HepG2 (cell line): ENCODE measurements at regions not wholly inside any gene's neighbourhood (a gene's known extent, or its start where the extent isn't known, plus 50 kb on each side); places are given as distances from the start of the nearest gene placed in this dataset.

Source experiments
- ATAC-seq: fragments of 200-7000 bp; cut with Tn5 transposase; 3 replicates; pipeline ENCODE4 v1.9.1; 2020; ENCODE audit warnings: mild to moderate bottlenecking, moderate library complexity
- BruUV-seq: library from RNA; stranded (reverse); fragments of 400-500 nt; replicated peaks from 2 replicates; lab custom pipeline; 2021; lab: Mats Ljungman, UMichigan
- CTCF ChIA-PET: fragments of 300-600 bp; formaldehyde crosslinking; extraction: SDS; loops from one replicate; lab custom pipeline; 2021; ENCODE audit warnings: low total read pairs, inconsistent platforms, low intra/inter-chr PET ratio; lab: Yijun Ruan, JAX
- POLR2A ChIA-PET: fragments of 350-600 bp; sonication (Branson Sonifier 250); formaldehyde crosslinking; loops from one replicate; lab custom pipeline; 2020; ENCODE audit warnings: antibody characterized with exemption, inconsistent platforms; lab: Yijun Ruan, JAX
- DNase-seq: peaks from one replicate; pipeline ENCODE4 v3.0.0-alpha.2; 2015; ENCODE audit warnings: low spot score
- FAIRE-seq: peaks from 3 replicates; lab custom pipeline; 2011; peaks lifted over from hg19 to GRCh38; lab: Jason Lieb, UNC
- H2AFZ ChIP-seq: one replicate; pipeline ENCODE4 v1.6.1; 2011; ENCODE audit warnings: low read length, inconsistent platforms
- H3K27ac ChIP-seq: fragments of 300-600 bp; 3 replicates; pipeline ENCODE4 v1.8.0; 2011; ENCODE audit warnings: mixed run types, mild to moderate bottlenecking, mixed read lengths, low read length, inconsistent platforms; ENCODE audit not compliant: insufficient read depth; ENCODE audit errors: extremely low read length
- H3K27me3 ChIP-seq, 2 experiments: fragments of 200-600 bp in 1 of 2; 2 replicates in 1 of 2; 3 replicates in 1 of 2; pipeline versions ENCODE4 v1.6.0 to v1.8.0; 2011; ENCODE audit warnings: low read length in 2 of 2, mild to moderate bottlenecking in 2 of 2, moderate library complexity in 2 of 2, inconsistent platforms in 1 of 2; ENCODE audit not compliant: insufficient read depth in 2 of 2, control insufficient read depth in 1 of 2
- H3K36me3 ChIP-seq, 2 experiments: fragments of 200-600 bp in 1 of 2; replicated peaks in 1 of 2; 2 replicates in 1 of 2; 3 replicates in 1 of 2; pipeline versions ENCODE4 v1.5.1 to v1.8.0; 2011; ENCODE audit warnings: low read length in 2 of 2, inconsistent platforms in 1 of 2; ENCODE audit not compliant: insufficient read depth in 2 of 2, control insufficient read depth in 1 of 2
- H3K4me1 ChIP-seq: 2 replicates; pipeline ENCODE4 v1.5.1; 2012; ENCODE audit warnings: low read length, inconsistent platforms; ENCODE audit not compliant: insufficient read depth
- H3K4me2 ChIP-seq: 2 replicates; pipeline ENCODE4 v1.6.0; 2011; ENCODE audit warnings: low read depth, low read length, inconsistent platforms
- H3K4me3 ChIP-seq, 3 experiments: fragments of 200-600 bp in 1 of 3; sonication (generic), shearing (Covaris generic) in 1 of 3; replicated peaks in 1 of 3; 2 replicates each; pipeline ENCODE4 v1.5.1; 2011 to 2016; ENCODE audit warnings: low read length in 3 of 3, inconsistent platforms in 2 of 3, low read depth in 2 of 3, mild to moderate bottlenecking in 2 of 3, control low read depth in 1 of 3, mixed read lengths in 1 of 3; ENCODE audit not compliant: insufficient read depth in 1 of 3
- H3K79me2 ChIP-seq: one replicate; pipeline ENCODE4 v1.6.1; 2011; ENCODE audit warnings: low read length, inconsistent platforms; ENCODE audit not compliant: insufficient read depth
- H3K9ac ChIP-seq: 2 replicates; pipeline ENCODE4 v1.6.0; 2011; ENCODE audit warnings: mild to moderate bottlenecking, low read depth, low read length, inconsistent platforms; ENCODE audit not compliant: insufficient read depth
- H3K9me3 ChIP-seq: 2 replicates; pipeline ENCODE4 v1.5.1; 2012; ENCODE audit warnings: mild to moderate bottlenecking, low read length
- H4K20me1 ChIP-seq: 2 replicates; pipeline ENCODE4 v1.6.0; 2011; ENCODE audit warnings: inconsistent platforms, mild to moderate bottlenecking, low read length, moderate library complexity; ENCODE audit not compliant: insufficient read depth
- ARNT ChIP-seq: fragments of 450-650 bp; IDR thresholded peaks from 2 replicates; pipeline ENCODE4 v1.6.1; 2017
- ELF3 ChIP-seq: IDR thresholded peaks from 2 replicates; pipeline ENCODE4 v1.6.1; 2016; ENCODE audit warnings: missing genetic modification reagents, missing compliant biosample characterization
- GATA4 ChIP-seq: sonication (generic); IDR thresholded peaks from 2 replicates; pipeline ENCODE4 v1.6.1; 2016; ENCODE audit warnings: antibody characterized with exemption, low read depth, borderline replicate concordance
- MAF1 ChIP-seq: sonication (generic); formaldehyde crosslinking; IDR thresholded peaks from 2 replicates; pipeline ENCODE4 v1.5.0; 2020; ENCODE audit warnings: missing genetic modification reagents, borderline replicate concordance
- SAFB2 ChIP-seq: sonication (generic); formaldehyde crosslinking; IDR thresholded peaks from 2 replicates; pipeline ENCODE4 v1.5.1; 2020; ENCODE audit warnings: missing genetic modification reagents, low read depth, mild to moderate bottlenecking, borderline replicate concordance
- SIN3B ChIP-seq: fragments of 150-350 bp; IDR thresholded peaks from 2 replicates; pipeline ENCODE4 v1.6.1; 2014; ENCODE audit warnings: low read length
- ZEB1 ChIP-seq: IDR thresholded peaks from 2 replicates; pipeline ENCODE4 v1.6.1; 2012; ENCODE audit warnings: mild to moderate bottlenecking, low read depth, inconsistent platforms; ENCODE audit not compliant: insufficient replicate concordance
- ZNF367 ChIP-seq: sonication (generic); formaldehyde crosslinking; IDR thresholded peaks from 2 replicates; pipeline ENCODE4 v1.4.0; 2020; ENCODE audit warnings: missing genetic modification reagents, borderline replicate concordance
- ZNF879 ChIP-seq: sonication (generic); formaldehyde crosslinking; IDR thresholded peaks from 2 replicates; pipeline ENCODE4 v1.8.1; 2023; ENCODE audit warnings: missing genetic modification reagents
- ZNF891 ChIP-seq: sonication (generic); formaldehyde crosslinking; IDR thresholded peaks from 2 replicates; pipeline ENCODE4 v1.5.0; 2020; ENCODE audit warnings: mild to moderate bottlenecking, missing genetic modification reagents
- WGBS: methylation state at CpG from one replicate; pipeline ENCODE4 v1.1.6; 2017; ENCODE audit warnings: low lambda C conversion rate; 5-methylcytosine and 5-hydroxymethylcytosine counted together
- in situ Hi-C: cut with HindIII; loops from 2 replicates; pipeline ENCODE4 v1.10.0; 2017; ENCODE audit warnings: low pct_unique_long_range_greater_than_20kb; ENCODE audit not compliant: extremely low pct_ligation_motif_present
- intact Hi-C: fragments of 100-400 bp; cut with micrococcal nuclease; formaldehyde crosslinking; loops from one replicate; pipeline ENCODE4 v1.10.0; 2022; ENCODE audit not compliant: unreplicated experiment
- TF ChIP-seq, protein P1 (sequence below): sonication (generic); formaldehyde crosslinking; IDR thresholded peaks from 2 replicates; pipeline ENCODE4 v1.4.0; 2020; ENCODE audit warnings: mild to moderate bottlenecking, missing genetic modification reagents

GRCh38 chr4:54818481-54818880, 160.7 kb downstream of the KIT start:
- H3K36me3 ChIP-seq: no peaks in the 10 kb centered on the region
- H3K27ac ChIP-seq: no peak overlapping the region
- ChIA-PET POLR2A (no interaction called here), CTCF (no interaction called here)
- no peak overlapping the region for H2AFZ ChIP-seq
- in situ Hi-C loops: no loop called here
- DNase-seq: no peak
- no peak overlapping the region for H3K4me3 ChIP-seq
- FAIRE-seq: no peak
- H3K4me1 ChIP-seq: no peaks in the 10 kb centered on the region
- WGBS: 17% methylated on average over 5 of the region's 5 CpGs
- H3K4me2 ChIP-seq: no peak overlapping the region
- H4K20me1 ChIP-seq: no peaks in the 10 kb centered on the region
- TF ChIP-seq ZNF879 (CRISPR knock-in tag) (no peak), ARNT (no peak), GATA4 (no peak), MAF1 (CRISPR knock-in tag) (no peak), SIN3B (no peak), SAFB2 (CRISPR knock-in tag) (no peak), ZEB1 (no peak), ELF3 (CRISPR knock-in tag) (no peak), ZNF891 (no peak), ZNF367 (CRISPR knock-in tag) (no peak)
- TF ChIP-seq, protein P1, sequence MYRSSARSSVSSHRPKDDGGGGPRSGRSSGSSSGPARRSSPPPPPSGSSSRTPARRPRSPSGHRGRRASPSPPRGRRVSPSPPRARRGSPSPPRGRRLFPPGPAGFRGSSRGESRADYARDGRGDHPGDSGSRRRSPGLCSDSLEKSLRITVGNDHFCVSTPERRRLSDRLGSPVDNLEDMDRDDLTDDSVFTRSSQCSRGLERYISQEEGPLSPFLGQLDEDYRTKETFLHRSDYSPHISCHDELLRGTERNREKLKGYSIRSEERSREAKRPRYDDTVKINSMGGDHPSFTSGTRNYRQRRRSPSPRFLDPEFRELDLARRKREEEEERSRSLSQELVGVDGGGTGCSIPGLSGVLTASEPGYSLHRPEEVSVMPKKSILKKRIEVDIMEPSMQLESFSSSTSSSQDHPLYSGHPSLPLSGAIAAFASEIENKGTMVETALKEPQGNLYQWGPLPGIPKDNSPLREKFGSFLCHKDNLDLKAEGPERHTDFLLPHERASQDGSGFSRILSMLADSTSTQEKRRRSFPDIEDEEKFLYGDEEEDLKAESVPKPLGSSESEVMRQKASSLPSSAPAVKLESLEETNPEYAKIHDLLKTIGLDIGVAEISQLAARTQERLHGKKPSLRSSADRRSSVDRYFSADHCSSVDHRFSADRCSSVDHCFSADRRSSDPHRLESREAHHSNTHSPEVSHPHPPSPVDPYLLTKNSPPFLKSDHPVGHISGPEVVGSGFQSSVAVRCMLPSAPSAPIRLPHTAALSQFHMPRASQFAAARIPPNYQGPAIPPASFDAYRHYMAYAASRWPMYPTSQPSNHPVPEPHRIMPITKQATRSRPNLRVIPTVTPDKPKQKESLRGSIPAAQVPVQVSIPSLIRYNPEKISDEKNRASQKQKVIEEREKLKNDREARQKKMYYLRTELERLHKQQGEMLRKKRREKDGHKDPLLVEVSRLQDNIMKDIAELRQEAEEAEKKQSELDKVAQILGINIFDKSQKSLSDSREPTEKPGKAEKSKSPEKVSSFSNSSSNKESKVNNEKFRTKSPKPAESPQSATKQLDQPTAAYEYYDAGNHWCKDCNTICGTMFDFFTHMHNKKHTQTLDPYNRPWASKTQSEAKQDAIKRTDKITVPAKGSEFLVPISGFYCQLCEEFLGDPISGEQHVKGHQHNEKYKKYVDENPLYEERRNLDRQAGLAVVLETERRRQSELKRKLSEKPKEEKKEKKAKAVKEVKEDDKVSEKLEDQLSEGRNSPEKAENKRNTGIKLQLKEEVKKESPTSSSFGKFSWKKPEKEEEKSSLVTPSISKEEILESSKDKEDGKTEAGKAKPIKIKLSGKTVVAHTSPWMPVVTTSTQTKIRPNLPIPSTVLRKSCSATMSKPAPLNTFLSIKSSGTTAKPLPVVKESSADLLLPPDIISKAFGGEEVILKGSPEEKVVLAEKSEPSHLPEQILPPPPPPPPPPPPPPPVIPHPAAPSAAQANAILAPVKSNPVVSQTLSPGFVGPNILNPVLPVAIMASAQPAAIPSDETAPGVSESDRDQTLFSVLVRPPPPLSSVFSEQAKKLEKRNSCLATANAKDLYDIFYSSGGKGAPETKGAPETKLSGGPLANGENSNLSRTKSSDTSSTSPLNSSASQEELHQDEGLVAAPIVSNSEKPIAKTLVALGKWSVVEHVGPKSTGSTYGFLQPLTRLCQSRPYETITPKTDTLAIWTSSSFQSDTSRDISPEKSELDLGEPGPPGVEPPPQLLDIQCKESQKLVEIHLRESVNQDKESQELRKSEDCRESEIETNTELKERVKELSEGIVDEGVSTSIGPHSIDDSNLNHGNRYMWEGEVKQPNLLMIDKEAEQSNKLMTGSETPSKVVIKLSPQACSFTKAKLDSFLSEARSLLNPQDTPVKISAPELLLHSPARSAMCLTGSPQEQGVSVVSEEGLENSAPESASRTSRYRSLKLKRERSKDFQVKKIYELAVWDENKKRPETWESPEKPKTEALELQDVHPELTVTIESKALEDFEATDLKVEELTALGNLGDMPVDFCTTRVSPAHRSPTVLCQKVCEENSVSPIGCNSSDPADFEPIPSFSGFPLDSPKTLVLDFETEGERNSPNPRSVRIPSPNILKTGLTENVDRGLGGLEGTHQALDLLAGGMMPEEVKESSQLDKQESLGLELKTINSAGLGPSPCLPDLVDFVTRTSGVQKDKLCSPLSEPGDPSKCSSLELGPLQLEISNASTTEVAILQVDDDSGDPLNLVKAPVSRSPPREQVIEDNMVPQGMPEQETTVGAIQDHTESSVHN (CRISPR knock-in tag): no peak
- H3K27me3 ChIP-seq: no peaks in the 10 kb centered on the region
- H3K79me2 ChIP-seq: no peaks in the 10 kb centered on the region
- no peak for ATAC-seq
- no peak overlapping the region for H3K9ac ChIP-seq
- no TSS peak for BruUV-seq
- no peaks in the 10 kb centered on the region for H3K9me3 ChIP-seq
- intact Hi-C loops: no loop called here
